HL-60 (cell line): ENCODE measurements at regions not wholly inside any gene's neighbourhood (a gene's known extent, or its start where the extent isn't known, plus 50 kb on each side); places are given as distances from the start of the nearest gene placed in this dataset.

Source experiments
- CTCF ChIP-seq: IDR thresholded peaks from one replicate; pipeline ENCODE4 v1.5.1; 2011; ENCODE audit warnings: low read length, control low read depth, inconsistent platforms; ENCODE audit not compliant: insufficient read depth
- GABPA ChIP-seq: IDR thresholded peaks from 2 replicates; pipeline ENCODE4 v1.6.1; 2012; ENCODE audit warnings: low read depth
- REST ChIP-seq: IDR thresholded peaks from 2 replicates; pipeline ENCODE4 v1.6.1; 2012; ENCODE audit warnings: low read depth; ENCODE audit not compliant: insufficient replicate concordance

DNA sequence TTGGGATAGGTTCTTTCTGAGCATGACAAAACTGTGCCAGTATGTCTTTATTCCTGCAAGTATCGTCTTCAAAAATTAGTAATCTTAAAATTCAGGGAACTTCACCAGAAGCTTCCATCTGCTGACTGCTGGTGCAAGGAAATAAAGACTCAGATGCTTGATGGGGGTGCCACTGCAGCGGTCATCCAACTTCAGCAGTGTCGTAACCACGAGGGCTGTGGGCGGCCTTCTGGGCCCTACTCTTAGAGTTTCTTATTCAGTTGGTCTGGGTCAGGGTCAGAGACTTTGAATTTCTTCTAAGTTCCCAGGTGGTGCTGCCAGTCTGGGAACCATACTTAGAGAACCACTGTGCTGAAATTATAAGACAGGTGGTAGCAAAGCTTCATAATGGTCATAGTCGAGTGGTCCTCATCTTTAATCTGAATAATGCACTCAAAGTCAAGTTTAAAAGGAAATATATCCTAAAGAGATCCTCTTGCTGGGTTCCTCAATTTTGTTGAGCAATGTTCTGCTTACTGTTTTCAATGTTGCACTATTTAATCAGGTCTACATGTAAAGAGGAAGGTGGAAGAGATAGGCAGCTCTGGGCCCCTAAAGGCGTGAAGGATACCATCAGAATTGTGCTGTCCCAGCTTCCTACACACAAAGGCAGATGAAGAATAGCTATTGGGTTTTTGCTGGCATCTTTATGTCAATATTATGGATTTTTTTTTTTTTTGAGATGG lies 165.4 kb upstream of the GMDS start:
- TF ChIP-seq CTCF (no peak), REST (no peak), GABPA (no peak)
